ENCODE measurements at regions not wholly inside any gene's neighbourhood (a gene's known extent, or its start where the extent isn't known, plus 50 kb on each side); places are given as distances from the start of the nearest gene placed in this dataset.
"Not testable (repeated sequence)": the region's sequence is repeated elsewhere in the genome, so short reads cannot be mapped to it uniquely, and the experiment has no call there.

GRCh38 chr6:4488389-4488788, 287.8 kb upstream of the CDYL start:
- no peak for DNase-seq

GRCh38 chr6:4487538-4487937, 288.7 kb upstream of the CDYL start:
- DNase-seq: no peak

- no peak for DNase-seq
Measured at GRCh38 chr6:4486568-4487315, 289.5 kb upstream of the CDYL start.

GRCh38 chr6:4485735-4486134, 290.5 kb upstream of the CDYL start:
- DNase-seq: no peak

GRCh38 chr6:4482461-4482860, 293.7 kb upstream of the CDYL start:
- no peak for DNase-seq

- no peak for DNase-seq
Measured at GRCh38 chr6:4480788-4481735, 295.1 kb upstream of the CDYL start.

- DNase-seq: no peak
Measured at GRCh38 chr6:4478098-4478497, 298.1 kb upstream of the CDYL start.

- no peak for DNase-seq
Measured at GRCh38 chr6:4474810-4475209, 301.4 kb upstream of the CDYL start.

- no peak for DNase-seq
Measured at GRCh38 chr6:4472969-4473642, 303.1 kb upstream of the CDYL start.

GRCh38 chr6:4472222-4472621, 304.0 kb upstream of the CDYL start:
- no peak for DNase-seq

GRCh38 chr6:4471515-4471914, 304.7 kb upstream of the CDYL start:
- not testable (repeated sequence) for DNase-seq

- no peak for DNase-seq
Measured at GRCh38 chr6:4470698-4471210, 305.4 kb upstream of the CDYL start.

GRCh38 chr6:4466769-4467480, 309.3 kb upstream of the CDYL start:
- DNase-seq: no peak

GRCh38 chr6:4466261-4466660, 309.9 kb upstream of the CDYL start:
- DNase-seq: no peak

- DNase-seq: no peak
Measured at GRCh38 chr6:4464638-4465037, 311.6 kb upstream of the CDYL start.

GRCh38 chr6:4463236-4463635, 313.0 kb upstream of the CDYL start:
- no peak for DNase-seq

- no peak for DNase-seq
Measured at GRCh38 chr6:4460586-4461475, 315.4 kb upstream of the CDYL start.

GRCh38 chr6:4459996-4460395, 316.2 kb upstream of the CDYL start:
- DNase-seq: no peak

- DNase-seq: no peak
Measured at GRCh38 chr6:4459032-4459431, 317.2 kb upstream of the CDYL start.

- no peak for DNase-seq
Measured at GRCh38 chr6:4451718-4452117, 316.3 kb upstream of the ECI2 start.

- DNase-seq: no peak
Measured at GRCh38 chr6:4451081-4451480, 315.7 kb upstream of the ECI2 start.

- DNase-seq: no peak
Measured at GRCh38 chr6:4450237-4450636, 314.9 kb upstream of the ECI2 start.
